Esophagus muscularis mucosa (tissue), 4 donors: ENCODE measurements at regions not wholly inside any gene's neighbourhood (a gene's known extent, or its start where the extent isn't known, plus 50 kb on each side); places are given as distances from the start of the nearest gene placed in this dataset.

ENCODE experiments used
- DNase-seq: peaks from one replicate; pipeline ENCODE4 v3.0.0-alpha.2; 2017; ENCODE audit errors: extremely low spot score
- H3K27ac ChIP-seq, 4 donors: fragments of 200-600 bp; sonication (generic); replicated peaks in 1 of 4; 1 replicate in 3 of 4; 2 replicates in 1 of 4; pipeline ENCODE4 v1.5.1; 2016 to 2019; ENCODE audit warnings: mild to moderate bottlenecking in 1 of 4
- H3K27me3 ChIP-seq, 4 donors: fragments of 200-600 bp; sonication (generic); one replicate each; pipeline versions ENCODE4 v1.5.1 to v1.6.0; 2016 to 2019
- H3K36me3 ChIP-seq, 4 donors: fragments of 200-600 bp; sonication (generic); one replicate each; pipeline ENCODE4 v1.5.1; 2016 to 2019
- H3K4me1 ChIP-seq, 4 donors: fragments of 200-600 bp; sonication (generic); one replicate each; pipeline ENCODE4 v1.5.1; 2016 to 2019
- H3K4me3 ChIP-seq, 4 donors: fragments of 200-600 bp; sonication (generic); 1 replicate in 2 of 4; 2 replicates in 2 of 4; pipeline ENCODE4 v1.5.1; 2016 to 2019; ENCODE audit warnings: mild to moderate bottlenecking in 4 of 4, moderate library complexity in 1 of 4
- H3K9me3 ChIP-seq, 4 donors: fragments of 200-600 bp; sonication (generic); 1 replicate in 3 of 4; 2 replicates in 1 of 4; pipeline ENCODE4 v1.5.1; 2016 to 2019
- EP300 ChIP-seq: sonication (generic); formaldehyde crosslinking; IDR thresholded peaks from one replicate; pipeline ENCODE4 v1.6.1; 2017; ENCODE audit warnings: antibody characterized with exemption
- POLR2A ChIP-seq: fragments of 450-650 bp; IDR thresholded peaks from one replicate; pipeline ENCODE4 v1.6.1; 2017; ENCODE audit warnings: antibody characterized with exemption, moderate library complexity, mild to moderate bottlenecking, low read depth
- POLR2AphosphoS5 ChIP-seq, 2 donors: sonication (generic); formaldehyde crosslinking; IDR thresholded peaks; one replicate each; pipeline ENCODE4 v1.6.1; 2017; ENCODE audit warnings: antibody characterized with exemption in 2 of 2
- WGBS: methylation state at CpG from one replicate; pipeline ENCODE4 v1.1.5; 2018; 5-methylcytosine and 5-hydroxymethylcytosine counted together
- intact Hi-C: fragments of 100-400 bp; cut with DNase I; formaldehyde crosslinking; loops from one replicate; pipeline ENCODE4 v1.15.1; 2023
- TF ChIP-seq, protein P1 (sequence below), 3 experiments: fragments of 200-600 bp in 2 of 3; fragments of 450-650 bp in 1 of 3; sonication (generic) in 2 of 3; IDR thresholded peaks; one replicate each; pipeline ENCODE4 v1.5.1; 2017 to 2019; ENCODE audit warnings: antibody characterized with exemption in 3 of 3, mild to moderate bottlenecking in 2 of 3, moderate library complexity in 1 of 3

DNA sequence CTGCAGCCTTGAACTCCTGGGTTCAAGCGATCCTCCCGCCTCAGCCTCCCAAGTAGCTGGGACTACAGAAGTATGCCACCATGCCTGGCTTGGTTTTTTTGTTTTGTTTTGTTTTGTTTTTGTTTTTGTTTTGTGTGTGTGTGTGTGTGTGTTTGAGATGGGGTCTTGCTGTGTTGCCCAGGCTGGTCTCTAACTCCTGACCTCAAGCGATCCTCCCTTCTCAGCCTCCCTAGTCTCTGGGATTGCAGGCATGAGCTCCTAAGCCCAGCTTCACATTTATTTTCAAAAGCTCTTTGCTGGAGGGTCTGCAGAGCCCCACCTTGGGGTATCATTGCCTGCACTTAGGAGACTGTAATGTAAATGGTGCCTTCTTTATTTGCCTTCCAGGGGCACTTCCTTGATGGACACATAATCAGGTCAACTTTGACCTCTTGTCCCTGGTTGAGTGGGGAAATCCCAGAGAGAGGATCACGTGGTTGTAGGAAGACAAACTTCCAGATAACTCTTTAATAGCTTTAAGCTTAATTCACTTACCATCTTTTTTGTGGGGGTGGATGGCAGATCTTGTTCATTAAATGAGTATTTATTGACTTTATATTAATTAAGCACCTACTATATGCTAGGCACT is 72.9 kb upstream of the NPAS1 start:
- Histone ChIP-seq H3K4me3 (no peak overlapping the region), H3K4me1 (peaks cover 64 to 80% (median 77%) of the 10 kb centered on the region in 4 donors), H3K9me3 (no peaks in the 10 kb centered on the region), H3K27ac (peak overlapping the region; percentile 55 to 76 (median 68)), H3K27me3 (no peaks in the 10 kb centered on the region), H3K36me3 (no peaks in the 10 kb centered on the region)
- intact Hi-C loops = no loop called here
- no peak for TF ChIP-seq EP300
- no peak for TF ChIP-seq POLR2A
- TF ChIP-seq POLR2AphosphoS5 (IDR thresholded peaks at IDR 0.05) = no peak
- TF ChIP-seq, protein P1, sequence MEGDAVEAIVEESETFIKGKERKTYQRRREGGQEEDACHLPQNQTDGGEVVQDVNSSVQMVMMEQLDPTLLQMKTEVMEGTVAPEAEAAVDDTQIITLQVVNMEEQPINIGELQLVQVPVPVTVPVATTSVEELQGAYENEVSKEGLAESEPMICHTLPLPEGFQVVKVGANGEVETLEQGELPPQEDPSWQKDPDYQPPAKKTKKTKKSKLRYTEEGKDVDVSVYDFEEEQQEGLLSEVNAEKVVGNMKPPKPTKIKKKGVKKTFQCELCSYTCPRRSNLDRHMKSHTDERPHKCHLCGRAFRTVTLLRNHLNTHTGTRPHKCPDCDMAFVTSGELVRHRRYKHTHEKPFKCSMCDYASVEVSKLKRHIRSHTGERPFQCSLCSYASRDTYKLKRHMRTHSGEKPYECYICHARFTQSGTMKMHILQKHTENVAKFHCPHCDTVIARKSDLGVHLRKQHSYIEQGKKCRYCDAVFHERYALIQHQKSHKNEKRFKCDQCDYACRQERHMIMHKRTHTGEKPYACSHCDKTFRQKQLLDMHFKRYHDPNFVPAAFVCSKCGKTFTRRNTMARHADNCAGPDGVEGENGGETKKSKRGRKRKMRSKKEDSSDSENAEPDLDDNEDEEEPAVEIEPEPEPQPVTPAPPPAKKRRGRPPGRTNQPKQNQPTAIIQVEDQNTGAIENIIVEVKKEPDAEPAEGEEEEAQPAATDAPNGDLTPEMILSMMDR (IDR thresholded peaks at IDR 0.05) = no peak
- DNase-seq = no peak
- 91% methylated on average over 4 of the region's 4 CpGs for WGBS

DNA sequence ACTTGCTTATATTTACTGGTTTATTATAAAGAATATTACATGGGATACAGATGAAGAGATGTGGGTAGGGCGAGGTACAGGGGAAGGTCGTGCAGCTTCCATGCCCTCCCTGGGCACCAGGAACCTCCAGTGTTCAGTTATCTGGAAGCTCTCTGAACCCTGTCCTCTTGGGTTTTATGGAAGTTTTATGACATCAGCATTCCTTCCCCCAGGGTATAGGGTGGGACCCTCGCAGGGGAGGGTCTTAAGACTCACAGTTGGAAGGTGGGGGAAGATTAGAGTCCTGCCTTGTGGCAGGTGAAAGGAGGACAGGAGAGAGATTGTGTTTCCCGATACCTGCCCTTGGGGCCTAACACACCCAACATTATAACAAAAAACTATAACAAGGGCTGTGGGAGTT is 71.8 kb upstream of the NPAS1 start:
- Histone ChIP-seq H3K27ac (no peak overlapping the region), H3K9me3 (no peaks in the 10 kb centered on the region), H3K4me1 (peaks cover 66 to 88% (median 85%) of the 10 kb centered on the region in 4 donors), H3K36me3 (no peaks in the 10 kb centered on the region), H3K4me3 (no peak overlapping the region), H3K27me3 (no peaks in the 10 kb centered on the region)
- TF ChIP-seq POLR2AphosphoS5 (IDR thresholded peaks at IDR 0.05) (no peak), POLR2A (no peak)
- TF ChIP-seq, protein P1 (IDR thresholded peaks at IDR 0.05) = no peak
- 91% methylated on average over 4 of the region's 4 CpGs for whole genome bisulfite sequencing
- DNase-seq = no peak
- intact Hi-C loops = no loop called here

DNA sequence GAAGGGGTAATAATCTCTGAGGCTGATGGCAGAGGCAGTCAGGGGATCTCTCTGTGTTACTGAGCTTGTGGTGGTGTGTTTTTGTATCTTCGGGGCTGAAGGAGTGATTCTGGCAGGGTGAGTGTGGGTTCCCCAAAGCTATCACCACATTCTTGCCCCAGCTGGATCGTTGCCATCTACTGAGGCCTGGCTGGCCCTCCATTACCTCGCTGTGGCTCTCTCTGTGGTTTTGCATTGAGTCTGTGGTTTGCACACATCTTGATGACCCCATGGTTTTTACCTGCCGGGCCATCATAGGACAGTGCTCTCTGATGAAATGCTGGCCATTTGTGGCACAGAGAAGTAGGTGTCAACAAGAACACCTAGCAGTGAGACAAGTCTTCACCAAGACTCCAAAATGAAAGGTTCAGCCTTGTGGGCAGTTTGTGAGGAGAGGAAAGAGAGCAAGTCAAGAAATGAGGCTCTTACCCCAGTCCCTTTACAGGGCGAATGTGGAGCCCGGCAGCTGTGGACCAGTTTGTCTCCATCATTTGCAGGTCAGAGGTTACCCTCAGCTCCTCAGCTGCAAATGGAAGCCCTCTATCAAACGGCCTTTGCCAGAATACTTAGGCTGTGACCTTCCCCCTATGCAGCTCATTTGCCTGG is 69.0 kb upstream of the NPAS1 start:
- H3K4me1 ChIP-seq = peaks cover 53 to 86% (median 75%) of the 10 kb centered on the region in 4 donors
- no peak overlapping the region for H3K27ac ChIP-seq
- 70% methylated on average over 7 of the region's 7 CpGs for WGBS
- H3K4me3 ChIP-seq = no peak overlapping the region
- no peaks in the 10 kb centered on the region for H3K36me3 ChIP-seq
- intact Hi-C loops = no loop called here
- DNase-seq = no peak
- no peaks in the 10 kb centered on the region for H3K9me3 ChIP-seq
- H3K27me3 ChIP-seq = no peaks in the 10 kb centered on the region
- TF ChIP-seq POLR2A = no peak
- TF ChIP-seq EP300 = no peak
- TF ChIP-seq, protein P1 (IDR thresholded peaks at IDR 0.05) = no peak
- no peak for TF ChIP-seq POLR2AphosphoS5 (IDR thresholded peaks at IDR 0.05)

DNA sequence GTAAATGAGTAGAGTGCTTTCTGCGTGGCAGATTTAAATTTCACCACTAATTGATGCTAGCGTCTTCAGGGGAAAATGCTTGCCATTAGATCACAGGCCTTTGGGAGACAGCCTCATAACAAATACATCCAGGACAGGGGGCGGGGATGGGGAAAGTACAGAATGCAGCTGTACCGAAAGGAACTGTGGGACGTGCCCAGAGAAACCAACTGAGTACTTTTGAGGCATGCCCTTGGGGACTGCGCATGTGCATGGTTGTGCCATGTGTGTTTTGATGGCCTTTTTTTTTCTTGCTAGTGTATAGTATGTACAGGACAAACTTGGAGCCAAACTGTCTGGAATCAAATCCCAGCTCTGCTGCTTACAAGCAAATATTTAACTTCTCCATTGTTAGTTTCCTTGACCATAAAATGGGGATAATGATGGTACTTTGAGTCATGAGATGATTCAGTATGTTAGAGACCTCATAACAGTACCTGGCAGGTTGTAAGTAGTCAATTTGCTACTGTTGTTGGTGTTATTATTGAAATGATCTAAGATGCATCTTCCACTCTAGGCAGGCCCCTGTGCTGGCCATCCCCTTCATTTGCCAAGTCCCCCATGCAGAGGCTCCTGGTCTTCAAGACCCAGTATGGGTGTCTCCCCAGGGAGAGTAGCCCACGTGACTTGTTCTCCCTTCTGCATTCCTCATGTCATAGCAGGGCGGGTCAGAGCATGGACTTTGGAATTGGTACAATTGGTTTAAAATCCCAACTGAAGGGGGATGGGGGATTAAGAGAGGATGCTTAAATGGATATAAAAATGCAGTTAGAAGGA is 68.3 kb upstream of the NPAS1 start:
- WGBS = 63% methylated on average over 8 of the region's 8 CpGs
- Histone ChIP-seq H3K36me3 (no peaks in the 10 kb centered on the region), H3K27me3 (no peaks in the 10 kb centered on the region), H3K4me3 (no peak overlapping the region), H3K9me3 (no peaks in the 10 kb centered on the region), H3K27ac (no peak overlapping the region), H3K4me1 (peaks cover 46 to 80% (median 70%) of the 10 kb centered on the region in 4 donors)
- no peak for DNase-seq
- TF ChIP-seq POLR2AphosphoS5 (IDR thresholded peaks at IDR 0.05) = no peak
- TF ChIP-seq, protein P1 (IDR thresholded peaks at IDR 0.05) = no peak
- TF ChIP-seq EP300 = no peak
- TF ChIP-seq POLR2A = no peak
- intact Hi-C loops = no loop called here
